GM18867 (cell line): ENCODE measurements at regions not wholly inside any gene's neighbourhood (a gene's known extent, or its start where the extent isn't known, plus 50 kb on each side); places are given as distances from the start of the nearest gene placed in this dataset.

Experiments
- ATAC-seq: cut with Tn5 transposase; IDR thresholded peaks from one replicate; pipeline ENCODE4 v1.9.1; 2021; ENCODE audit warnings: mild to moderate bottlenecking, moderate library complexity; ENCODE audit not compliant: unreplicated experiment

GRCh38 chr10:91127341-91128082 lies 93.0 kb upstream of the PCGF5 start:
- ATAC-seq = no peak

- no peak for ATAC-seq
Measured at GRCh38 chr10:91135113-91135512, 85.3 kb upstream of the PCGF5 start.

DNA sequence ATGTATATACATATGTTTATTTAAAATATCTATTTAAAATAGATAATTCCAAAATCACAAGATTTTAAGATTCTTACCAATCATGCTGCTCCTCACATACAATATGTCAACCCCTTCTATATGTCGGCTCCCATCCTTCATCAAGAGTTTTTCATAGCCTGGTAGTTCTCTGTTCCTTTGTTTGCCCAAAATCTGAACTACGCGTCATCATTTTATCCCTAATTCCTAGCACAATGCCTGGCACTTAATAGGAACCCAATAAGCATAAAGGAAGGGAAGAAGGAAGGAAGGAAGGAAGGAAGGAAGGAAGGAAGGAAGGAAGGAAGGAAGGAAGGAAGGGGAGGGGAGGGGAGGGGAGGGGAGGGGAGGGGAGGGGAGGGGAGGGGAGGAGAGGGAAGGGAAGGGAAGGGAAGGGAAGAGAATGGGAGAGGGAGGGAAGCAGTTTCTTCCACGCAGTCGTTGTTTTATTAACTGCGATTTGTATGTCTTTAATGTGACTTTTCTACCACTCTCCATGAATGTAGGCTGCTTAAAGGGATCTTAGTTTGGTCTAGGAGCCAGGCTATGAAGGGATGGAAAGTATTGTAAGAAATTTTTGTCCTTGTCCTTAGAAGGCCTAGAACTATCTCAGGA lies 83.3 kb upstream of the PCGF5 start:
- no peak for ATAC-seq

DNA sequence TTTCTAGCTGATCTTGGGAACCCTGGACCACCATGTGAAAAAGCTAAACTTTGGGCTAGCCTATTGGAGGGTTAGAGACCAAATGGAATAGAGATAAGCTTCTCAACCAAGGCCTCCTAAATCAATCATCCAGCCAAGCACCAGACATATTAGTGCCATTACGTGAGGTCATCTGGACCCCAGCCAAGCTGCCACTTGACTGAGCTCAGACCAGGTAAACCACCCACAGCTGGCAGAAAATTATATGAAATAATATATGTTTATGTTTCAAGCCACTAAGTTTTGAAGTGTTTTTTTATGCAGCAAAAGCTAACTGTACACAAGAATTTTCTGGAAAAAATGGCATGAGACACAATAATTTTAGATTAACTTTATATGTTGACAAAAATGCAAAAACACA lies 82.6 kb upstream of the PCGF5 start:
- no peak for ATAC-seq

DNA sequence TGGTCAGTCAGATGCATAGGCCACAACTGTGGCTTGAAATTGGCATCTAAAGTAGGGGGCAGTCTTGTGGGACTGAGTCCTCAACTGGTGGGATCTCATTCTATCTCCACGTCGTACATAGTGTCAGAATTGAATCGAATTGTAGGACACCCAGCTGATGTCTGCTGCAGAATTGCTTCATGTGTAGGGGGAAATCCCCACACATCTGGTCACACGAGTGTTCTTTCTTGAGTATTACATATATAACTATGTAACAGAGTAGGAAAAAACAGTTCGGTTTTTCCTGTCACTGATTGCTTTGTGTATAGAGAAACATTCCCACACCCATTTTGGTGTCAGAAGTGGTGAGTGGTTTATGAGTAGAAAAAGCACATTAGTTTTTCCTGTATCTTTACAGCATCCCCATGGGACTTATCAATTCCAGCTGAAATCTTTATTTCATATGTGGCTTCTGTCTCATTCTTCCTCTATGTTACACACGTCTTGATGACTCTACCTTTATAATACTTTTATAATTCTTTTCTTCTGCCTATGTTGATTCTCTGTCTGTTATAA lies 79.4 kb upstream of the PCGF5 start:
- ATAC-seq = no peak

GRCh38 chr10:91144961-91145360 lies 75.5 kb upstream of the PCGF5 start:
- no peak for ATAC-seq

GRCh38 chr10:91146146-91146545 lies 74.3 kb upstream of the PCGF5 start:
- ATAC-seq = no peak

DNA sequence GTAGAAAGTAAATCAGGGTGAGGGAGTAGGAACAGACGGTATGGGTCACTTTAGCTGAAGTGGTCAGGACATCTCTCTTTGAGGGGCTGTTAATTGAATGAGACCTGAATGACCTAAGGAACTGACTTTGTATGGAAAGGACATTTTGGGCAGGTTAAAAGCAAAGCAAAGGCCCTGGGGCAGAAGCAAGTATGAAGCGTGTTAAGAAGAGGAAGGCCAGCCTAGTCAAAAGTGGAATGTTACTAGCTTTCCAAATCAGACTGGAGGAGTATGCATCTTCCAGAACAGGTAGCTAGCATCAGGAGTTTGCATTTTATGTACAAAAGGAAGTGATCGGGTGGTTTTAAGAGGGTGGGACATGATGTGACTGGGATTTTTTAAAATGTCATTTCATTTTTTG lies 70.9 kb upstream of the PCGF5 start:
- ATAC-seq = no peak

DNA sequence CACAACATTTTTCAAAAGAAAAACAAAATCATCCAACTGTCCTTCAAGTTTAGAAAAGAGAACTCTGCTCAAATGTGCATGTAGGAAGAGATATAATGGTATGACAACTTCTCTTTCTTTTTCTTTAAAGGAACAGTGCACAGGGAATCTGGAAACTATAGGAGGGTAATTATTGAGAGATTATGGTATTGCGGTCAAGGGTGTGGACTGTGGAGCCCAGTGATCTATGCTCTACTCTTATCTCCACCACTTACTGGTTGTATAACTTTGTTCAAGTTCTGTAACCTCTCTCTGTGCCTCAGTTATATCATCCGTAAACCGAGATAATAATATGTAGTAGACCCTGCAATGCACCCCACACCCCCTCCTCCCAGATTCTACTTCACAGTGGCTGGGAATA lies 69.8 kb upstream of the PCGF5 start:
- no peak for ATAC-seq

GRCh38 chr10:91153508-91153907 lies 67.0 kb upstream of the PCGF5 start:
- no peak for ATAC-seq

- ATAC-seq = no peak
Measured at GRCh38 chr10:91154842-91155241, 65.6 kb upstream of the PCGF5 start.

DNA sequence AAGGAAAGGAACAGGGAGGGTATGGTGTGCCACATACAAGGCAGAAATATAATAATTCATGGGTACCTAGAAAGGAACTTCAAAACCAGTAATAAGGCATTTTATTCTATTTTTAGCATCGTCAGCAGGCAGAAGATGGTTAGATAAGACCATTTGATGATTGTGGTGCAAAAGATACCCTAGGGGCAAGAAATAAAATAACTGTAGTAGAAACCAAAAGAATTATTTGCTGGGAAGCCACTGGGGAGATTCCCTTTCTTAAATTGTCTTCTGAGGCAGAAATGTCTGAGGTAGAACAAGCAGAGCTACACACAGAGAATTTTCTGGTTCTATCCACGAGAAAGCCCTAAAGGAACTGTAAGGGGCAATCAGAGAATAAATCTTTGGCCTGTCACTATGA lies 64.3 kb upstream of the PCGF5 start:
- ATAC-seq = no peak

GRCh38 chr10:91159254-91159783 lies 61.1 kb upstream of the PCGF5 start:
- no peak for ATAC-seq

- ATAC-seq = no peak
Measured at GRCh38 chr10:91162050-91162494, 58.4 kb upstream of the PCGF5 start.

GRCh38 chr10:91162495-91163268 lies 57.8 kb upstream of the PCGF5 start:
- peak; percentile 67 for ATAC-seq

DNA sequence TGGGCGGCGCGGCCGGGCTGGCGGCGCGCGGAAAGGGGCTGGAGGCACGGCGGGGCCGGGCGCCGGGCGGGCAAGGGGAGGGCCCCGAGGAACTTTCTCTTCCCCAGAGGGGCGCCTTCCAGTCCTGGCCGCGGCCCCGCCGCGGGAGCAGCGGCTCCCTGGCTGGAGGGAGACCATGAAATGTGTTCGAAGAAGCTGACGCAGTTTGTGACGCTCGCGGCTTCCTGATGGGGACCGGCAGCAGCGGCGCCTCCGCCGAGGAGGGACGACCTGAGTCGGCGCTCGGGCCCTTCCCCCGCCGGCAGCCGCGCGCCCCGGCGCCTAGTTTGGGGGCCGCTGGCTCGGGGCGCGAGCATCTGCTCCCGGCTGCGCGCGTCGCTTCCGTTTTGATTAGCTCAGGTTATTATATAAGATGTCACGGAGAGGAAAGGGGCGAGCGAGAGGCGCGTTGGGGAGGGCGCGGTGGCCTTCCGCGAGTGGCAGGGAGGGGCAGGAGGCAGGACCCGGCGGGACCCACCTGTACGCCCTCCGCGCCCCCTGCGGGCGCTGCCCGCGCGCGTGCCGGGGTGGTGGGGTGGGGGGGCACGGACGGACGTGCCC lies 57.1 kb upstream of the PCGF5 start:
- peak; percentile 53 for ATAC-seq

- ATAC-seq = peak; percentile 18
Measured at GRCh38 chr10:91163869-91164474, 56.5 kb upstream of the PCGF5 start.

- ATAC-seq = no peak
Measured at GRCh38 chr10:91164520-91165065, 55.9 kb upstream of the PCGF5 start.

- ATAC-seq = no peak
Measured at GRCh38 chr10:91167406-91167805, 53.1 kb upstream of the PCGF5 start.

GRCh38 chr10:91170418-91170817 lies 50.0 kb upstream of the PCGF5 start:
- no peak for ATAC-seq
